Thoracic aorta (tissue), 2 donors: ENCODE measurements at regions not wholly inside any gene's neighbourhood (a gene's known extent, or its start where the extent isn't known, plus 50 kb on each side); places are given as distances from the start of the nearest gene placed in this dataset.

Experiments used
- ATAC-seq: fragments of 150-250 bp; one replicate; pipeline ENCODE4 v1.8.0; 2017; ENCODE audit warnings: low read depth; ENCODE audit not compliant: insufficient number of reproducible peaks, low FRiP score
- DNase-seq: peaks from one replicate; pipeline ENCODE4 v3.0.0-alpha.2; 2020; ENCODE audit warnings: low spot score
- H3K27ac ChIP-seq, 2 donors: fragments of 200-600 bp; sonication (generic); 1 replicate in 1 of 2; 2 replicates in 1 of 2; pipeline ENCODE4 v1.5.1; 2016; ENCODE audit warnings: mild to moderate bottlenecking in 2 of 2, moderate library complexity in 2 of 2
- H3K27me3 ChIP-seq: fragments of 200-600 bp; sonication (generic); replicated peaks from 2 replicates; pipeline ENCODE4 v1.6.0; 2016; ENCODE audit warnings: mild to moderate bottlenecking; ENCODE audit not compliant: insufficient read depth
- H3K36me3 ChIP-seq: fragments of 200-600 bp; sonication (generic); one replicate; pipeline ENCODE4 v1.5.1; 2016
- H3K4me1 ChIP-seq, 2 donors: fragments of 200-600 bp; sonication (generic); 1 replicate in 1 of 2; 2 replicates in 1 of 2; pipeline versions ENCODE4 v1.5.1 to v1.6.0; 2016; ENCODE audit warnings: low read depth in 2 of 2, mild to moderate bottlenecking in 1 of 2; ENCODE audit not compliant: control insufficient read depth in 1 of 2
- H3K4me3 ChIP-seq: fragments of 200-600 bp; sonication (generic); 2 replicates; pipeline ENCODE4 v1.5.1; 2016; ENCODE audit warnings: mild to moderate bottlenecking
- H3K9me3 ChIP-seq: fragments of 200-600 bp; sonication (generic); 2 replicates; pipeline ENCODE4 v1.5.1; 2016
- CTCF ChIP-seq: fragments of 200-600 bp; sonication (generic); IDR thresholded peaks from one replicate; pipeline ENCODE4 v1.5.1; 2019; ENCODE audit warnings: antibody characterized with exemption

GRCh38 chr17:77441130-77441920 lies 300.6 kb downstream of the SEC14L1 start:
- peaks cover 43 to 60% of the 10 kb centered on the region in 2 donors for H3K4me1 ChIP-seq
- no peaks in the 10 kb centered on the region for H3K9me3 ChIP-seq
- DNase-seq, result no peak

DNA sequence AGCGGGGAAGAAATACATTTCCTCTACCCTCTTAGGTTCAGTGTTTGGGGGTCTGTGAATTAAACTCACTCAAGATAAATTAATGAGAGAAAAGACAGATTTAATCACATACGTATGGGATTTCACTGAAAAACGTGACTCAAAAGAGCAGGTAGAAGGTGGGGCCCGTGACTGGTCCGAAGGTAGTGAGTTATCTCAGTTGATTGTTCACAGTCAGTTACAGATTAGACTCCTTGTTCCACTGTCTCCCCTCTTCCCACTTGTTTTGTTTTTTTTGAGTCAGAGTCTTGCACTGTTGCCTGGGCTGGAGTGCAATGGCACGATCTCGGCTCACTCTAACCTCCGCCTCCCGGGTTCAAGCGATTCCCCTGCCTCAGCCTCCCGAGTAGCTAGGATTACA lies 301.2 kb downstream of the SEC14L1 start:
- DNase-seq (no peak), ATAC-seq (no peak)
- Histone ChIP-seq H3K4me1 (peaks cover 38 to 58% of the 10 kb centered on the region in 2 donors), H3K9me3 (no peaks in the 10 kb centered on the region), H3K27me3 (no peaks in the 10 kb centered on the region), H3K36me3 (no peaks in the 10 kb centered on the region), H3K4me3 (no peak overlapping the region), H3K27ac (no peak overlapping the region)
- TF ChIP-seq CTCF, result no peak

More at GRCh38 chr17:77441130-77441920, 300.6 kb downstream of the SEC14L1 start:
- no peaks in the 10 kb centered on the region for H3K27me3 ChIP-seq
- no peaks in the 10 kb centered on the region for H3K36me3 ChIP-seq
- no peak overlapping the region for H3K27ac ChIP-seq
- H3K4me3 ChIP-seq, result no peak overlapping the region
- ATAC-seq, result no peak
- TF ChIP-seq CTCF, result no peak

DNA sequence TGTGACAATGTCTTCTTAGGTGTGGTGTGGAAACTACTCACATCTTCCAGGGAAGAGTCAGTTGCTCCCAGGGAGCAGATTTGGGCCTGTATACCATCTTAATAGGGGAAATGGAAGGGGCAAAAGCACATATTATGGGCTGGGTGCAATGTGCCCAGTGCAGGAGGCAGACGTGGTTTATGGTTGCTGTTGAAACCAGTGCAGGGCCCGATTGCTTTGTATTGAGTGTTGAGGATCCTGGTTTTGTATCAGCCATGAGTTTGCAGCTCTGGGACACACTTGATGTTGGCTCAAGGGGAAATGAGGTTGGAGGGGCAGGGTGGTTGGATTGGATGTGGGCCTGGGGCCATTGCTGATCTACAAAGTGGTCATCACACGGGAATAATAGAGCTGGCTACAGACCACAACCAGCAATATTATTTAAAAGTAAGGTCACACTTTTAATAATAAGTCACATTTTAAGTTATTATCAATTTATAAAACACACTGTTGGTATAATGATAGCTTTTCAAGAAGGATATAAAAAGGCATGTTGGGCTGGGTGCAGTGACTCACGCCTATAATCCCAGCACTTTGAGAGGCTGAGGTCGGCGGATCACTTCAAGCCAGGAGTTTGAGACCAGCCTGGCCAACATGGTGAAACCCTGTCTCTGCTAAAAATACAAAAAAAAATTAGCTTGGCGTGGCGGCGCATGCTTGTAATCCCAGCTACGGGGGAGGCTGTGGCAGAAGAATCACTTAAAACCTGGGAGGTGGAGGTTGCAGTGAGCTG lies 302.4 kb downstream of the SEC14L1 start:
- no peaks in the 10 kb centered on the region for H3K27me3 ChIP-seq
- peaks cover 2% of the 10 kb centered on the region for H3K36me3 ChIP-seq
- ATAC-seq (no peak), DNase-seq (no peak)
- H3K4me3 ChIP-seq, result no peak overlapping the region
- TF ChIP-seq CTCF, result no peak
- H3K27ac ChIP-seq, result no peak overlapping the region
- peaks cover 34 to 49% of the 10 kb centered on the region in 2 donors for H3K4me1 ChIP-seq
- H3K9me3 ChIP-seq, result no peaks in the 10 kb centered on the region

- peaks cover 30 to 47% of the 10 kb centered on the region in 2 donors for H3K4me1 ChIP-seq
Measured at GRCh38 chr17:77443748-77444260, 303.0 kb downstream of the SEC14L1 start.

More at GRCh38 chr17:77443748-77444260, 303.0 kb downstream of the SEC14L1 start:
- DNase-seq, result no peak
- Histone ChIP-seq H3K27me3 (no peaks in the 10 kb centered on the region), H3K4me3 (no peak overlapping the region), H3K27ac (no peak overlapping the region), H3K9me3 (no peaks in the 10 kb centered on the region), H3K36me3 (peaks cover 2% of the 10 kb centered on the region)
- TF ChIP-seq CTCF, result no peak
- no peak for ATAC-seq
